GM21360 (cell line): ENCODE measurements at regions not wholly inside any gene's neighbourhood (a gene's known extent, or its start where the extent isn't known, plus 50 kb on each side); places are given as distances from the start of the nearest gene placed in this dataset.
"Not testable (repeated sequence)": the region's sequence is repeated elsewhere in the genome, so short reads cannot be mapped to it uniquely, and the experiment has no call there.

ENCODE experiments used
- ATAC-seq: cut with Tn5 transposase; IDR thresholded peaks from one replicate; pipeline ENCODE4 v1.9.1; 2021; ENCODE audit warnings: mild to moderate bottlenecking, moderate library complexity; ENCODE audit not compliant: unreplicated experiment

DNA sequence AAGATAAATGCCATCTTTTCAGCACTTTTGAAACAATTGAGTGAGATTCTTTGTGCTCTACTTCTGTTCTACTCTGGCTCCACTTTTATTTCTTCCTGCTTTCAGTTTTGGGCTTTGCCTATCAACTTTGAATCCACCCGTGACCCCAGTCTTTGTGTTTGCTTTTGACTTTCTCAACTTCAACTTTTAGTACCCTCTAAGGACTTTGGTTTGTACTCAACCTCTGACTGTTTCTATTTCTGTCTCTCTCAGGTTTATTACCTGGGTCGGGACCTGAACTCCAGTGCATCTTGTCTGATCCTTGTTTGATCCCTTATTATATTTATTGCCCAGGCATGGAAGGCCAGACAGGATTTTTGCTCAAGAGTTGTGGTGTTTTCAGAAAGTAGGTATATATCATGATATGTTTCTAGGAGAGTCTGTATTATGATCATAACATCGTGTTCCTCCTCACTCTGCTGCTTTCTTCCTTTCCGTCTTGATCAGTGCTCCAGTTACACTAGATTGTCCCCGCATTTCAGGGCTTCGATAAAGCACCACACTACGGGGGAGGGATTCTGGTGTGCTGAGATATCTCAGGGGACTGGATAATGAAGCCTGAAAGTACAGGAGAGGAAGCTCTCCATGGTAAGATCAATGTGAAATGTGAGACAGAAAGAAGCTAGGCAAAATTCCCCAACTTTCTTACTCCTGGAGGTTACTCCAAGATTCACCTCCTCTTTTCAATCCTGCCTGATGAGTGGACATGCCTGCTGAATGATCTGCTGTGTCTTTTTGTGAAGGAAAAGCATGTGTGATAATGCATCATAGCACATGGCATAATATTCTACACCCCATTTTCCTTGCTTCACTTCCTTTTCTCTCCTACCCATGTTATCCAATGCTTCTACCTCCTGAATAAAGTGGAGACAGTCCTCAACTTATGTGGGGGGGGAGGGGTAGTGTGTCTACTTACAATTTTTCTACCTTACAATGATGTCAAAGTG is 155.5 kb upstream of the GRIN3A start:
- no peak for ATAC-seq

- ATAC-seq = no peak
Measured at GRCh38 chr9:101881508-101881907, 143.1 kb upstream of the GRIN3A start.

GRCh38 chr9:101880846-101881245 is 142.4 kb upstream of the GRIN3A start:
- no peak for ATAC-seq

- ATAC-seq = no peak
Measured at GRCh38 chr9:101878734-101879133, 140.3 kb upstream of the GRIN3A start.

- no peak for ATAC-seq
Measured at GRCh38 chr9:101877439-101877838, 139.0 kb upstream of the GRIN3A start.

GRCh38 chr9:101861472-101861871 is 123.0 kb upstream of the GRIN3A start:
- ATAC-seq = no peak

DNA sequence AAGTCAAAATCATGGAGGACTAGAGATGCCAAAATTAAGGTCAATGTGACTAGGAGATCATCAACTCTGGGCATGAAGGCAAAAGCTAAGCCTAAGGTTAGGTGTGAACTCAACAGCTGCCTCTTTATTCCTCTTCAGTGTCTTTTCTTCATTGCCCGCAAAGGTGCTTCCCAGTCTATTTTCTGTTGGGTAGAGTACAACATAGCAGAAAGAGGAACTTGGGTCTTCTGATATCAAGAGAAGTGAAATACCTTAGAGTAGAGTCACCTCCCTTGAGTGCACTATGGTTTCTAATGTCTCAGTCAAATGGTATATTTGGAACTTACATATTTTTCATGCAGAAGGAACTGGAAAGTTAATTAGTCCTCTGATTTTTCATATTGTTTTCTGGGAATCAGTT is 122.5 kb upstream of the GRIN3A start:
- no peak for ATAC-seq

DNA sequence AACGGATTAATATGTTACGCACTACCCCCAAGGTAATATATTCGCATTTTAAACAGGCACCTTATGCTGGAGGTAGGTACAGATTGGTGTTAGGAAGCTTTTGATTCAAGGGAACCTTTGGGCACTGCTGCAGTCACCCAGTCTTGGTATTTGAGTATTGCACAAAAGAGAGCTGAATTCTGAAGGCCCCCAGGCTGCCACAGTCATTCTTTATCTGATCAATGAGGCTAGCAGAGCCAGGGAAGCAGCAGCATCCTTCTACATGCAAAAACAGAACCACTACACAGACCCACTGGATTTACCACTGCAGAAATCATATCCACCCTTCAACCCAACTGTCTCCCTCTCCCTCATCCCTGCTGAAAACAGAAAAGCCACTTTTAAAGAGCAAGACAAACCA is 121.2 kb upstream of the GRIN3A start:
- ATAC-seq = no peak

- ATAC-seq = no peak
Measured at GRCh38 chr9:101858026-101858425, 119.6 kb upstream of the GRIN3A start.

- no peak for ATAC-seq
Measured at GRCh38 chr9:101849102-101849707, 110.8 kb upstream of the GRIN3A start.

DNA sequence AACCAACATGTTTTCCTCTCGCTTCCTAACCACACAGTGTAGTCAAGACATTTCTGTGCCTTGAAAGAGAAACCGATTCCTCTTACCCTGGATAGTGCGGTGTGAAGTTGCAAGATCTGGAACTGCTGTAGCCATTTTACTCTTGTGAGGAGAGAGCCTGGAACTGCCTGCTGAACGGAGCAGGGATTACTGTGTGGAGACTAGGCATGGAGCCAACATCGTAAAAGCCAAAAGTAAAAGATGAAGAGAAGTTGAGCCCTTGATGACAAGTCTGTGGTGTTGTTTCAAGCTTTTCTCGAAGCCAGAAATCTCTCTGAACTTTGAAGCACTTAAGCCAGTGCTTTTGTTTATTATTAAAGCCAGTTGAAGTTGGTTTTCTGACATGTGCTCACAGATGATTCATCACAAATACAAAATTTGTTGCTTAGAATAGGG is 110.1 kb upstream of the GRIN3A start:
- ATAC-seq = no peak

- ATAC-seq = no peak
Measured at GRCh38 chr9:101846161-101846560, 107.7 kb upstream of the GRIN3A start.

- ATAC-seq = no peak
Measured at GRCh38 chr9:101840694-101841188, 102.3 kb upstream of the GRIN3A start.

DNA sequence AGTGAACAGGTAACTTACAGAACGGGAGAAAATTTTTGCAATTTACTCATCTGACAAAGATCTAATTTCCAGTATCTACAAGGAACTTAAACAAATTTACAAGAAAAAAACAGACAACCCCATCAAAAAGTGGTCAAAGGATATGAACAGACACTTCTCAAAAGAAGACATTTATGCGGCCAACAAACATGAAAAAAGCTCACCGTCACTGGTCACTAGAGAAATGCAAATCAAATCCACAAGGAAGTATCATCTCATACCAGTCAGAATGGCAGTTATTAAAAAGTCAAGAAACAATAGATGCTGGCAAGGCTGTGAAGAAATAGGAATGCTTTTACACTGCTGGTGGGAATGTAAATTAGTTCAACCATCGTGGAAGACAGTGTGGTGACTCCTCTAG is 100.5 kb upstream of the GRIN3A start:
- ATAC-seq = not testable (repeated sequence)

DNA sequence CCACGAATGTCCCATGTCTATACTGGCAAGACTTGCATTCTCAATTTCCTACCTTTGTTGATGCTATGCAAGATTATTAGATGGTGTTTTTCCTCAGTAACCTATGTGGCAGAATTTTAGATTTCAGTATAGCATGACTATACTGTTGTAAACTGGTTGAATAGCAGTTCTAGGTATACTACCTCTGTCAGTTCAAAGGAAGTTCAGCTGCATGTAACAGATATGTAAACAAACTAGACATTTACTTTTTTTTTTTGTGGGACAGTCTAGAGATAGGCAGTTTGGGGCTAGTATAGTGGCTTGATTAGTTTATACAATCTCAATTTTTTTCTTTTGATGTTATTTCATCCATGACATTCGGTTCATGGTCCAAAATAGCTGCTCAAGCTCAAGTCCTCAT is 97.6 kb upstream of the GRIN3A start:
- no peak for ATAC-seq

GRCh38 chr9:101832486-101832885 is 94.0 kb upstream of the GRIN3A start:
- no peak for ATAC-seq

DNA sequence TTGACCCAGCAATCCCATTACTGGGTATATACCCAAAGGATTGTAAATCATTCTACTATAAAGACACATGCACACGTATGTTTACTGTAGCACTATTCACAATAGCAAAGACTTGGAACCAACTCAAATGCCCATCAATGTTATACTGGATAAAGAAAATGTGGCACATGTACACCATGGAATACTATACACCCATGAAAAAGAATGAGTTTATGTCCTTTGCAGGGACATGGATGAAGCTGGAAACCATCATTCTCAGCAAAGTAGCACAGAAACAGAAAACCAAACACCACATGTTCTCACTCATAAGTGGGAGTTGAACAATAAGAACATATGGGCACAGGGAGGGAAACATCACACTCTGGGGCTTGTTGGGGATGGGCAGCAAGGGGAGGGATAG is 83.0 kb upstream of the GRIN3A start:
- not testable (repeated sequence) for ATAC-seq

- ATAC-seq = not testable (repeated sequence)
Measured at GRCh38 chr9:101820983-101821382, 82.5 kb upstream of the GRIN3A start.

DNA sequence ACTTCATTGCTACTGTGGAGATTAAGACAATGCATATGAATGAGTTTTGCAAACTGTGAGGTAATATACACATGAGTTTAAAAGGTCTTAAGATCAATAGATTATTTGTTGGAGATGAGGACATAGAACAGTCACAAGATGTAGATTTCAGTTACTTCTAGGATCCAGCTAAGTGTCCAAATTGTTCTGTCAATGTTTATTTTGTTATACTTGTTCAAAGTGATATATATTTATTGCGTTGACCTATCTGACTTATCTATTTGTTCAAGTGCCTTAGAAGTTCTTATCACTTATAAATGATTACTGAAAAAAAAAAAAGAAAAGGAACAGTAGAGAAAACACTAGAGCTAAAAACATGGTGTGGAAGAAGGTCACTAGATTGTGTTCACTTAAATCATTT is 75.6 kb upstream of the GRIN3A start:
- no peak for ATAC-seq

DNA sequence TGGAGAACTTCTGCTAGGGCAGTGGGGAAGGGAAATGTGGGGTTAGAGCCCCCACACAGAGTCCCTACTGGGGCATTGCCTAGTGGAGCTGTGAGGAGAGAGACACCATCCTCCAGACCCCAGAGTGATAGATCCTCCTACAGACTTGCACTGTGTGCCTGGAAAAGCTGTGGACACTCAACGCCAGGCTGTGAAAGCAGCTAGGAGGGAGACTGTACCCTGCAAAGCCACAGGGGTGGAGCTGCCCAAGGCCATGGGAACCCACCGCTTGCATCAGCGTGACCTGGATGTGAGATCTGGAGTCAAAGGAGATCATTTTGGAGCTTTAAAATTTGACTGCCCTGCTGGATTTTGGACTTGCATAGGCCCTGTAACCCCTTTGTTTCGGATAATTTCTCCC is 69.4 kb upstream of the GRIN3A start:
- ATAC-seq = not testable (repeated sequence)

- ATAC-seq = no peak
Measured at GRCh38 chr9:101796044-101796443, 57.6 kb upstream of the GRIN3A start.

DNA sequence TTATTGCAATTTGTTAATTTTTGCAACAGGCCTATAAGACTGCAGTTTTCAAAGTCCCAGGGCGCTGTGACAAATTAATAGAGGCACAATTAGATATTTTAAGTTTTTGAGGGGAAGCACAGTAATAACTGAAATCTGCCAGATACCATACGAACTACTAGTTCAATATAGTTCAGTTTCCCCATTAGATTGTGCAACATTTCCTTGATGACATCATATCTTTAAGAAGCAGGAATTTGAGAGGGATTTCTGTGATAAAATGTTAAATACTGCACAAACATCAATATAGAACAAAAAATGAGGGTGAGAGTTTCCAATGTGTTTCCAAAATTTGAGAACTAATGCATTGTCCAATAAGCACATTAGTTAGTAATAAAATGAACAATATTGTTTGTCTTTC is 56.7 kb upstream of the GRIN3A start:
- no peak for ATAC-seq
